ENCODE measurements at regions not wholly inside any gene's neighbourhood (a gene's known extent, or its start where the extent isn't known, plus 50 kb on each side); places are given as distances from the start of the nearest gene placed in this dataset.

GRCh38 chr2:71813807-71814470, 333.7 kb downstream of the CYP26B1 start:
- peak; percentile 78 for DNase-seq (ENCODE audit: low read depth)

GRCh38 chr2:71813315-71813714, 334.3 kb downstream of the CYP26B1 start:
- no peak for DNase-seq (ENCODE audit: low read depth)

- no peak for DNase-seq (ENCODE audit: low read depth)
Observed at GRCh38 chr2:71812736-71813135, 334.9 kb downstream of the CYP26B1 start.

GRCh38 chr2:71811726-71812125, 335.9 kb downstream of the CYP26B1 start:
- DNase-seq (ENCODE audit: low read depth), result no peak

- no peak for DNase-seq (ENCODE audit: low read depth)
Observed at GRCh38 chr2:71811157-71811556, 336.5 kb downstream of the CYP26B1 start.

GRCh38 chr2:71807581-71808451, 339.8 kb downstream of the CYP26B1 start:
- DNase-seq (ENCODE audit: low read depth), result peak; percentile 76

GRCh38 chr2:71806432-71806831, 341.2 kb downstream of the CYP26B1 start:
- DNase-seq (ENCODE audit: low read depth), result no peak

GRCh38 chr2:71804281-71804751, 343.3 kb downstream of the CYP26B1 start:
- peak; percentile 50 for DNase-seq (ENCODE audit: low read depth)

GRCh38 chr2:71803398-71803797, 344.3 kb downstream of the CYP26B1 start:
- DNase-seq (ENCODE audit: low read depth), result no peak

GRCh38 chr2:71802556-71802955, 345.1 kb downstream of the CYP26B1 start:
- DNase-seq (ENCODE audit: low read depth), result no peak

GRCh38 chr2:71801969-71802368, 345.7 kb downstream of the CYP26B1 start:
- DNase-seq (ENCODE audit: low read depth), result peak; percentile 70

GRCh38 chr2:71801556-71801955, 346.1 kb downstream of the CYP26B1 start:
- DNase-seq (ENCODE audit: low read depth), result no peak

GRCh38 chr2:71800851-71801250, 346.8 kb downstream of the CYP26B1 start:
- no peak for DNase-seq (ENCODE audit: low read depth)

GRCh38 chr2:71800106-71800809, 346.9 kb downstream of the DYSF start:
- DNase-seq (ENCODE audit: low read depth), result no peak

GRCh38 chr2:71799013-71799575, 345.7 kb downstream of the DYSF start:
- DNase-seq (ENCODE audit: low read depth), result no peak

- peak; percentile 48 for DNase-seq (ENCODE audit: low read depth)
Observed at GRCh38 chr2:71798266-71799012, 345.1 kb downstream of the DYSF start.

GRCh38 chr2:71797035-71797810, 343.9 kb downstream of the DYSF start:
- no peak for DNase-seq (ENCODE audit: low read depth)

GRCh38 chr2:71796174-71796593, 342.8 kb downstream of the DYSF start:
- DNase-seq (ENCODE audit: low read depth), result peak; percentile 89

GRCh38 chr2:71795486-71795885, 342.1 kb downstream of the DYSF start:
- no peak for DNase-seq (ENCODE audit: low read depth)

GRCh38 chr2:71794611-71795010, 341.2 kb downstream of the DYSF start:
- DNase-seq (ENCODE audit: low read depth), result no peak
